ENCODE measurements at regions not wholly inside any gene's neighbourhood (a gene's known extent, or its start where the extent isn't known, plus 50 kb on each side); places are given as distances from the start of the nearest gene placed in this dataset.

- Histone ChIP-seq H3K4me1 (replicated peaks) (no peaks in the 10 kb centered on the region), H3K9me3 (replicated peaks) (no peaks in the 10 kb centered on the region), H3K36me3 (no peaks in the 10 kb centered on the region), H3K27me3 (replicated peaks) (0 out of 2 replicates have a peak, but pooled peaks cover 2% of the 10 kb centered on the region), H3K4me3 (no peak overlapping the region), H3K27ac (no peak overlapping the region)
- no peak for DNase-seq (ENCODE audit: low read depth in 1 of 2, low spot score in 2 of 2)
Observed at GRCh38 chr5:6937677-6938076, 224.4 kb downstream of the TENT4A start.

- Histone ChIP-seq H3K27me3 (replicated peaks) (no peaks in the 10 kb centered on the region), H3K4me3 (no peak overlapping the region), H3K27ac (no peak overlapping the region), H3K4me1 (replicated peaks) (no peaks in the 10 kb centered on the region), H3K36me3 (no peaks in the 10 kb centered on the region), H3K9me3 (replicated peaks) (no peaks in the 10 kb centered on the region)
- no peak for DNase-seq (ENCODE audit: low read depth in 1 of 2, low spot score in 2 of 2)
Observed at GRCh38 chr5:6941631-6942030, 228.4 kb downstream of the TENT4A start.

GRCh38 chr5:6943197-6944112, 230.2 kb downstream of the TENT4A start:
- Histone ChIP-seq H3K27ac (no peak overlapping the region), H3K4me3 (no peak overlapping the region), H3K27me3 (replicated peaks) (no peaks in the 10 kb centered on the region; the same call in 1 of the 2 replicates), H3K36me3 (no peaks in the 10 kb centered on the region), H3K9me3 (replicated peaks) (no peaks in the 10 kb centered on the region), H3K4me1 (replicated peaks) (no peaks in the 10 kb centered on the region)
- no peak for DNase-seq (ENCODE audit: low read depth in 1 of 2, low spot score in 2 of 2)

- Histone ChIP-seq H3K9me3 (replicated peaks) (no peaks in the 10 kb centered on the region), H3K36me3 (no peaks in the 10 kb centered on the region), H3K27ac (no peak overlapping the region), H3K4me1 (replicated peaks) (no peaks in the 10 kb centered on the region), H3K27me3 (replicated peaks) (no peaks in the 10 kb centered on the region; the same call in 1 of the 2 replicates), H3K4me3 (no peak overlapping the region)
- no peak for DNase-seq (ENCODE audit: low read depth in 1 of 2, low spot score in 2 of 2)
Observed at GRCh38 chr5:6948562-6948961, 235.3 kb downstream of the TENT4A start.

GRCh38 chr5:6949230-6949629, 236.0 kb downstream of the TENT4A start:
- H3K36me3 ChIP-seq = no peaks in the 10 kb centered on the region
- no peaks in the 10 kb centered on the region for H3K4me1 ChIP-seq (replicated peaks)
- H3K4me3 ChIP-seq = no peak overlapping the region
- H3K9me3 ChIP-seq (replicated peaks) = no peaks in the 10 kb centered on the region
- H3K27ac ChIP-seq = no peak overlapping the region
- no peak for DNase-seq (ENCODE audit: low read depth in 1 of 2, low spot score in 2 of 2)
- no peaks in the 10 kb centered on the region; the same call in 1 of the 2 replicates for H3K27me3 ChIP-seq (replicated peaks)

- no peak for DNase-seq (ENCODE audit: low read depth in 1 of 2, low spot score in 2 of 2)
- Histone ChIP-seq H3K27me3 (replicated peaks) (no peaks in the 10 kb centered on the region; the same call in 1 of the 2 replicates), H3K36me3 (no peaks in the 10 kb centered on the region), H3K4me3 (no peak overlapping the region), H3K4me1 (replicated peaks) (no peaks in the 10 kb centered on the region), H3K9me3 (replicated peaks) (no peaks in the 10 kb centered on the region), H3K27ac (no peak overlapping the region)
Observed at GRCh38 chr5:6950250-6950649, 237.0 kb downstream of the TENT4A start.

- Histone ChIP-seq H3K9me3 (replicated peaks) (no peaks in the 10 kb centered on the region), H3K4me3 (no peak overlapping the region), H3K4me1 (replicated peaks) (no peaks in the 10 kb centered on the region), H3K27me3 (replicated peaks) (no peaks in the 10 kb centered on the region; the same call in 1 of the 2 replicates), H3K27ac (no peak overlapping the region), H3K36me3 (no peaks in the 10 kb centered on the region)
- no peak for DNase-seq (ENCODE audit: low read depth in 1 of 2, low spot score in 2 of 2)
Observed at GRCh38 chr5:6950860-6951259, 237.6 kb downstream of the TENT4A start.

- H3K27ac ChIP-seq = no peak overlapping the region
- H3K36me3 ChIP-seq = no peaks in the 10 kb centered on the region
- H3K4me1 ChIP-seq (replicated peaks) = no peaks in the 10 kb centered on the region
- H3K27me3 ChIP-seq (replicated peaks) = no peaks in the 10 kb centered on the region
- H3K9me3 ChIP-seq (replicated peaks) = no peaks in the 10 kb centered on the region
- no peak overlapping the region for H3K4me3 ChIP-seq
- DNase-seq (ENCODE audit: low read depth in 1 of 2, low spot score in 2 of 2) = no peak
Observed at GRCh38 chr5:6961123-6961522, 247.9 kb downstream of the TENT4A start.

- no peaks in the 10 kb centered on the region for H3K27me3 ChIP-seq (replicated peaks)
- no peaks in the 10 kb centered on the region for H3K36me3 ChIP-seq
- H3K9me3 ChIP-seq (replicated peaks) = no peaks in the 10 kb centered on the region
- DNase-seq (ENCODE audit: low read depth in 1 of 2, low spot score in 2 of 2) = no peak
- H3K4me1 ChIP-seq (replicated peaks) = no peaks in the 10 kb centered on the region
- no peak overlapping the region for H3K4me3 ChIP-seq
- no peak overlapping the region for H3K27ac ChIP-seq
Observed at GRCh38 chr5:6961837-6962635, 248.8 kb downstream of the TENT4A start.

GRCh38 chr5:6976971-6977370, 263.7 kb downstream of the TENT4A start:
- H3K27me3 ChIP-seq (replicated peaks) = no peaks in the 10 kb centered on the region
- no peak for DNase-seq (ENCODE audit: low read depth in 1 of 2, low spot score in 2 of 2)
- no peaks in the 10 kb centered on the region for H3K9me3 ChIP-seq (replicated peaks)
- no peak overlapping the region for H3K27ac ChIP-seq
- no peaks in the 10 kb centered on the region for H3K36me3 ChIP-seq
- H3K4me1 ChIP-seq (replicated peaks) = no peaks in the 10 kb centered on the region
- no peak overlapping the region for H3K4me3 ChIP-seq

- Histone ChIP-seq H3K9me3 (replicated peaks) (no peaks in the 10 kb centered on the region), H3K27ac (no peak overlapping the region), H3K36me3 (no peaks in the 10 kb centered on the region), H3K4me1 (replicated peaks) (no peaks in the 10 kb centered on the region), H3K4me3 (no peak overlapping the region), H3K27me3 (replicated peaks) (no peaks in the 10 kb centered on the region)
- no peak for DNase-seq (ENCODE audit: low read depth in 1 of 2, low spot score in 2 of 2)
Observed at GRCh38 chr5:6979061-6979460, 265.8 kb downstream of the TENT4A start.

- Histone ChIP-seq H3K36me3 (no peaks in the 10 kb centered on the region), H3K4me1 (replicated peaks) (no peaks in the 10 kb centered on the region), H3K27ac (no peak overlapping the region), H3K9me3 (replicated peaks) (0 out of 2 replicates have a peak, but pooled peaks cover 3% of the 10 kb centered on the region), H3K4me3 (no peak overlapping the region), H3K27me3 (replicated peaks) (no peaks in the 10 kb centered on the region)
- DNase-seq (ENCODE audit: low read depth in 1 of 2, low spot score in 2 of 2) = no peak
Observed at GRCh38 chr5:6989230-6989629, 276.0 kb downstream of the TENT4A start.

GRCh38 chr5:6994097-6994496, 280.9 kb downstream of the TENT4A start:
- no peaks in the 10 kb centered on the region for H3K4me1 ChIP-seq (replicated peaks)
- H3K4me3 ChIP-seq = no peak overlapping the region
- H3K9me3 ChIP-seq (replicated peaks) = no peaks in the 10 kb centered on the region
- no peaks in the 10 kb centered on the region for H3K36me3 ChIP-seq
- no peaks in the 10 kb centered on the region for H3K27me3 ChIP-seq (replicated peaks)
- H3K27ac ChIP-seq = no peak overlapping the region
- no peak for DNase-seq (ENCODE audit: low read depth in 1 of 2, low spot score in 2 of 2)

GRCh38 chr5:6995115-6995514, 281.9 kb downstream of the TENT4A start:
- DNase-seq (ENCODE audit: low read depth in 1 of 2, low spot score in 2 of 2) = no peak

More at GRCh38 chr5:6995115-6995514, 281.9 kb downstream of the TENT4A start:
- H3K9me3 ChIP-seq (replicated peaks) = no peaks in the 10 kb centered on the region
- H3K4me1 ChIP-seq (replicated peaks) = no peaks in the 10 kb centered on the region
- no peak overlapping the region for H3K27ac ChIP-seq
- no peaks in the 10 kb centered on the region for H3K36me3 ChIP-seq
- H3K27me3 ChIP-seq (replicated peaks) = no peaks in the 10 kb centered on the region
- no peak overlapping the region for H3K4me3 ChIP-seq

All from SJSA1 (cell line).